Activated B cell treated with CpG ODN at 0.5 μM for 24 hours (primary cell): ENCODE measurements at regions not wholly inside any gene's neighbourhood (a gene's known extent, or its start where the extent isn't known, plus 50 kb on each side); places are given as distances from the start of the nearest gene placed in this dataset.

Experiments used
- ATAC-seq: fragments of 200-7000 bp; cut with Tn5 transposase; one replicate; pipeline ENCODE4 v1.10.0; 2021; ENCODE audit warnings: low read depth, mild to moderate bottlenecking, moderate library complexity
- CTCF ChIA-PET: fragments of 350-600 bp; sonication (Branson Sonifier 250); formaldehyde crosslinking; loops from one replicate; lab custom pipeline; 2021; ENCODE audit warnings: antibody characterized with exemption; lab: Charles Lee
- POLR2A ChIA-PET: fragments of 350-600 bp; sonication (Branson Sonifier 250); formaldehyde crosslinking; loops from one replicate; lab custom pipeline; 2021; ENCODE audit warnings: antibody characterized with exemption; lab: Charles Lee
- DNase-seq: peaks from one replicate; pipeline ENCODE4 v3.0.0; 2022
- H3K27ac Mint-ChIP-seq: one replicate; pipeline ENCODE4 v1.8.0; 2020; ENCODE audit warnings: mixed read lengths
- H3K27me3 Mint-ChIP-seq: one replicate; pipeline ENCODE4 v1.8.0; 2021; ENCODE audit warnings: mixed read lengths
- H3K36me3 Mint-ChIP-seq: one replicate; pipeline ENCODE4 v1.8.0; 2021; ENCODE audit warnings: low read depth, mixed read lengths
- H3K4me1 Mint-ChIP-seq: one replicate; pipeline ENCODE4 v1.8.0; 2021; ENCODE audit warnings: mixed read lengths
- H3K4me3 Mint-ChIP-seq: one replicate; pipeline ENCODE4 v1.8.0; 2020; ENCODE audit warnings: mild to moderate bottlenecking, mixed read lengths
- H3K9me3 Mint-ChIP-seq: one replicate; pipeline ENCODE4 v1.8.0; 2020; ENCODE audit warnings: mixed read lengths
- intact Hi-C: fragments of 100-400 bp; cut with micrococcal nuclease; formaldehyde crosslinking; loops from one replicate; pipeline ENCODE4 v1.15.1; 2024
- TF ChIP-seq, protein P1 (sequence below): fragments of 200-600 bp; IDR thresholded peaks from one replicate; pipeline ENCODE4 v1.8.0; 2022; ENCODE audit warnings: antibody characterized with exemption, mild to moderate bottlenecking

DNA sequence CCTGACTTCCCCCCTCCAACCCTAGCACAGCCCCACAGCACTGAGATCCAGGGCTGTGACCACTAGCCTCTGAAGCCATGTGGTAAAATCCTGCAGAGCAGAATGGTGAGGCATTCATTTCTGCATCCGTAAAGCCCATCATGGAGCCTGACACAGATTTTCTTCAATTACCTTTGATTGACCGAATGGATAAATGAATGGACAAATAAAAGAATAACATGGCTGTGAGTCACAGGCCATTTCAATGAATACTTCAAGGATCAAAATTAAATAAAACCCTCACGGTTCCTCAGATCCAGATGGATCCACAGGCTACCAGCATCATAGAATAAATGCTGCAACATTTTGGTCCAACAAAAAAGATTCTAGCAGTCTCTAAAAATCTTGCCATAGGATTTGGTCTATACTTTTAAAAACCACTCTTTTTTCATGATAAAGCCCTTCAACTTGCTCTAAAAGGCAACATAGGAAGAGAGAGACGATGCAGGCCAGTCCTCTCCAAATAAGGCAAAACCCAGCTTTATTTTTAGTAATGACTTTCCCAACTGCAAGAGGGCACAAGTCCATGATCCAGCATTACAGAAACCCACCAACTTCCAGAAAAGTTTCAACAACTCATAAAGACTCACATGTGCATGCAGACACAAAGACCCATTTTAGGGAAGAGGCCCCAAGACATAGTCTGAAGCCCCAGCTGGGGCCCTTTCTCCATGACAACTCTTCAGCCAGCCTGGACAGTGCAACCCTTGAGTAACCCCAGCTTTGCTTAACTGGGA, 52.4 kb upstream of the MRPS22 start:
- Mint-ChIP-seq H3K4me1 (no peaks in the 10 kb centered on the region), H3K36me3 (no peaks in the 10 kb centered on the region), H3K4me3 (no peak overlapping the region), H3K27ac (no peak overlapping the region), H3K27me3 (no peaks in the 10 kb centered on the region), H3K9me3 (no peaks in the 10 kb centered on the region)
- ChIA-PET POLR2A (no interaction called here), CTCF (no interaction called here)
- intact Hi-C loops = no loop called here
- no peak for DNase-seq
- no peak for ATAC-seq
- TF ChIP-seq, protein P1, sequence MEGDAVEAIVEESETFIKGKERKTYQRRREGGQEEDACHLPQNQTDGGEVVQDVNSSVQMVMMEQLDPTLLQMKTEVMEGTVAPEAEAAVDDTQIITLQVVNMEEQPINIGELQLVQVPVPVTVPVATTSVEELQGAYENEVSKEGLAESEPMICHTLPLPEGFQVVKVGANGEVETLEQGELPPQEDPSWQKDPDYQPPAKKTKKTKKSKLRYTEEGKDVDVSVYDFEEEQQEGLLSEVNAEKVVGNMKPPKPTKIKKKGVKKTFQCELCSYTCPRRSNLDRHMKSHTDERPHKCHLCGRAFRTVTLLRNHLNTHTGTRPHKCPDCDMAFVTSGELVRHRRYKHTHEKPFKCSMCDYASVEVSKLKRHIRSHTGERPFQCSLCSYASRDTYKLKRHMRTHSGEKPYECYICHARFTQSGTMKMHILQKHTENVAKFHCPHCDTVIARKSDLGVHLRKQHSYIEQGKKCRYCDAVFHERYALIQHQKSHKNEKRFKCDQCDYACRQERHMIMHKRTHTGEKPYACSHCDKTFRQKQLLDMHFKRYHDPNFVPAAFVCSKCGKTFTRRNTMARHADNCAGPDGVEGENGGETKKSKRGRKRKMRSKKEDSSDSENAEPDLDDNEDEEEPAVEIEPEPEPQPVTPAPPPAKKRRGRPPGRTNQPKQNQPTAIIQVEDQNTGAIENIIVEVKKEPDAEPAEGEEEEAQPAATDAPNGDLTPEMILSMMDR = no peak

GRCh38 chr3:139292192-139292591, 51.6 kb upstream of the MRPS22 start:
- CTCF ChIA-PET = no interaction called here
- ATAC-seq (no peak), DNase-seq (no peak)
- Mint-ChIP-seq H3K27me3 (no peaks in the 10 kb centered on the region), H3K4me3 (no peak overlapping the region), H3K4me1 (no peaks in the 10 kb centered on the region), H3K36me3 (no peaks in the 10 kb centered on the region), H3K9me3 (no peaks in the 10 kb centered on the region), H3K27ac (no peak overlapping the region)
- POLR2A ChIA-PET = no interaction called here
- intact Hi-C loops = no loop called here
- TF ChIP-seq, protein P1 = no peak

GRCh38 chr3:139292711-139293664, 50.8 kb upstream of the MRPS22 start:
- no peak overlapping the region for H3K27ac Mint-ChIP-seq
- no peaks in the 10 kb centered on the region for H3K4me1 Mint-ChIP-seq
- H3K27me3 Mint-ChIP-seq = no peaks in the 10 kb centered on the region
- no peak for DNase-seq
- POLR2A ChIA-PET = no interaction called here
- H3K9me3 Mint-ChIP-seq = no peaks in the 10 kb centered on the region
- H3K4me3 Mint-ChIP-seq = no peak overlapping the region
- TF ChIP-seq, protein P1 = no peak
- no peak for ATAC-seq
- intact Hi-C loops = no loop called here
- CTCF ChIA-PET = no interaction called here
- no peaks in the 10 kb centered on the region for H3K36me3 Mint-ChIP-seq

DNA sequence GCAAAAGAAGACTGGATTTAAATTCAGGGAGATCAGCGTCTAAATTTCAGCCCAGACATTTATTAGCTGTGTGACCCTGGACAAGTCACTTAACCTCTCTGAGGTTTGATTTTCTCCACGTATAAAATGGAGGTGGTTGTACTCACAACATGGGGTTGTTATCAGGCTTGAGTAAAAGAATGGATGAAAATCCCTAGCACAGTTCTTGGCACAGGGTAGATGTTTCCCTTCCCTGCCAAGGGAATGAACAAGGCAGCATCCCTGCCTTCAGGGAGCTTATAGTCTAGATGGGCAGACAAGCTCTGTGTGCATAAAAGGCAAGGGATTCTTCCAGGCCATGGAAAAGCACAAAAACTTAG, 50.2 kb upstream of the MRPS22 start:
- POLR2A ChIA-PET = no interaction called here
- DNase-seq (no peak), ATAC-seq (no peak)
- CTCF ChIA-PET = no interaction called here
- Mint-ChIP-seq H3K27ac (no peak overlapping the region), H3K4me1 (no peaks in the 10 kb centered on the region), H3K9me3 (no peaks in the 10 kb centered on the region), H3K36me3 (no peaks in the 10 kb centered on the region), H3K27me3 (no peaks in the 10 kb centered on the region), H3K4me3 (no peak overlapping the region)
- TF ChIP-seq, protein P1 = no peak
- intact Hi-C loops = no loop called here
